Frontal cortex (tissue), 3 donors: ENCODE measurements at regions not wholly inside any gene's neighbourhood (a gene's known extent, or its start where the extent isn't known, plus 50 kb on each side); places are given as distances from the start of the nearest gene placed in this dataset.

Experiments used
- DNase-seq, 2 donors: peaks; one replicate each; pipeline ENCODE4 v3.0.0; 2012; ENCODE audit warnings: low spot score in 2 of 2
- FAIRE-seq: peaks from 2 replicates; lab custom pipeline; 2012; peaks lifted over from hg19 to GRCh38; lab: Jason Lieb, UNC
- donor health status: control.
- donor health status: control.
- donor health status: control.

- no peak for DNase-seq
- FAIRE-seq: no peak
Measured at GRCh38 chr21:40976198-40977109, 129.5 kb upstream of the DSCAM start.

GRCh38 chr21:40985370-40985769 lies 138.4 kb upstream of the DSCAM start:
- FAIRE-seq (no peak), DNase-seq (no peak)

- FAIRE-seq (no peak), DNase-seq (no peak)
Measured at GRCh38 chr21:40990366-40990765, 143.4 kb upstream of the DSCAM start.

- no peak for DNase-seq
- no peak for FAIRE-seq
Measured at GRCh38 chr21:40997831-40998230, 150.9 kb upstream of the DSCAM start.

- no peak for FAIRE-seq
Measured at GRCh38 chr21:41000838-41001237, 153.9 kb upstream of the DSCAM start.

GRCh38 chr21:41006636-41007035 lies 159.7 kb upstream of the DSCAM start:
- no peak for FAIRE-seq
- no peak for DNase-seq

More at GRCh38 chr21:41000838-41001237, 153.9 kb upstream of the DSCAM start:
- DNase-seq: no peak

- DNase-seq: no peak
- no peak for FAIRE-seq
Measured at GRCh38 chr21:41008351-41008750, 159.6 kb upstream of the BACE2 start.

- DNase-seq (no peak), FAIRE-seq (no peak)
Measured at GRCh38 chr21:41008974-41009373, 159.0 kb upstream of the BACE2 start.

GRCh38 chr21:41009398-41010100 lies 158.4 kb upstream of the BACE2 start:
- no peak for FAIRE-seq
- no peak for DNase-seq

GRCh38 chr21:41010101-41010435 lies 157.9 kb upstream of the BACE2 start:
- DNase-seq (no peak), FAIRE-seq (no peak)

- DNase-seq (no peak), FAIRE-seq (no peak)
Measured at GRCh38 chr21:41011098-41011731, 156.7 kb upstream of the BACE2 start.

- no peak for FAIRE-seq
- no peak for DNase-seq
Measured at GRCh38 chr21:41011951-41012366, 156.0 kb upstream of the BACE2 start.

GRCh38 chr21:41012425-41012824 lies 155.5 kb upstream of the BACE2 start:
- FAIRE-seq (no peak), DNase-seq (no peak)

- FAIRE-seq: no peak
- DNase-seq: no peak
Measured at GRCh38 chr21:41016472-41016871, 151.5 kb upstream of the BACE2 start.

GRCh38 chr21:41018431-41018830 lies 149.5 kb upstream of the BACE2 start:
- DNase-seq (no peak), FAIRE-seq (no peak)

- FAIRE-seq: no peak
- no peak for DNase-seq
Measured at GRCh38 chr21:41023936-41024335, 144.0 kb upstream of the BACE2 start.

GRCh38 chr21:41024341-41024740 lies 143.6 kb upstream of the BACE2 start:
- FAIRE-seq (no peak), DNase-seq (no peak)

GRCh38 chr21:41024746-41025254 lies 143.2 kb upstream of the BACE2 start:
- no peak for FAIRE-seq
- DNase-seq: no peak

- DNase-seq (no peak), FAIRE-seq (no peak)
Measured at GRCh38 chr21:41029571-41029970, 138.4 kb upstream of the BACE2 start.

- DNase-seq (no peak), FAIRE-seq (no peak)
Measured at GRCh38 chr21:41031701-41032220, 136.2 kb upstream of the BACE2 start.
